Transverse colon (tissue), 4 donors: ENCODE measurements at regions not wholly inside any gene's neighbourhood (a gene's known extent, or its start where the extent isn't known, plus 50 kb on each side); places are given as distances from the start of the nearest gene placed in this dataset.

Source experiments
- CTCF ChIP-seq, 5 experiments: fragments of 200-600 bp in 3 of 5; fragments of 450-650 bp in 2 of 5; sonication (generic) in 3 of 5; IDR thresholded peaks; 1 replicate in 2 of 5; 2 replicates in 3 of 5; pipeline ENCODE4 v1.5.1; 2016 to 2017; ENCODE audit warnings: antibody characterized with exemption in 5 of 5, inconsistent platforms in 3 of 5, mild to moderate bottlenecking in 2 of 5, moderate library complexity in 1 of 5
- EP300 ChIP-seq: sonication (generic); formaldehyde crosslinking; IDR thresholded peaks from one replicate; pipeline ENCODE4 v1.6.1; 2017; ENCODE audit warnings: antibody characterized with exemption, low read depth
- POLR2A ChIP-seq: fragments of 450-650 bp; IDR thresholded peaks from one replicate; pipeline ENCODE4 v1.6.1; 2016; ENCODE audit warnings: antibody characterized with exemption, mild to moderate bottlenecking, moderate library complexity
- POLR2AphosphoS5 ChIP-seq, 3 donors: sonication (generic); formaldehyde crosslinking; IDR thresholded peaks; one replicate each; pipeline ENCODE4 v1.6.1; 2016; ENCODE audit warnings: antibody characterized with exemption in 3 of 3

- TF ChIP-seq POLR2A (no peak), CTCF (IDR thresholded peaks at IDR 0.05) (no peak), POLR2AphosphoS5 (IDR thresholded peaks at IDR 0.05) (no peak), EP300 (no peak)
Observed at GRCh38 chr16:79274264-79274663, 326.3 kb downstream of the MAF start.
